GM12891 (cell line): ENCODE measurements at regions not wholly inside any gene's neighbourhood (a gene's known extent, or its start where the extent isn't known, plus 50 kb on each side); places are given as distances from the start of the nearest gene placed in this dataset.

ENCODE experiments used
- PAX5 ChIP-seq: IDR thresholded peaks from 2 replicates; pipeline ENCODE4 v1.6.1; 2011; ENCODE audit warnings: low read length, moderate library complexity, mild to moderate bottlenecking; ENCODE audit not compliant: insufficient read depth, severe bottlenecking
- POLR2AphosphoS5 ChIP-seq: IDR thresholded peaks from 2 replicates; pipeline ENCODE4 v1.6.1; 2011; ENCODE audit warnings: low read depth, low read length, control low read depth
- TAF1 ChIP-seq: IDR thresholded peaks from 2 replicates; pipeline ENCODE4 v1.6.1; 2011; ENCODE audit warnings: low read depth, low read length, control low read depth

DNA sequence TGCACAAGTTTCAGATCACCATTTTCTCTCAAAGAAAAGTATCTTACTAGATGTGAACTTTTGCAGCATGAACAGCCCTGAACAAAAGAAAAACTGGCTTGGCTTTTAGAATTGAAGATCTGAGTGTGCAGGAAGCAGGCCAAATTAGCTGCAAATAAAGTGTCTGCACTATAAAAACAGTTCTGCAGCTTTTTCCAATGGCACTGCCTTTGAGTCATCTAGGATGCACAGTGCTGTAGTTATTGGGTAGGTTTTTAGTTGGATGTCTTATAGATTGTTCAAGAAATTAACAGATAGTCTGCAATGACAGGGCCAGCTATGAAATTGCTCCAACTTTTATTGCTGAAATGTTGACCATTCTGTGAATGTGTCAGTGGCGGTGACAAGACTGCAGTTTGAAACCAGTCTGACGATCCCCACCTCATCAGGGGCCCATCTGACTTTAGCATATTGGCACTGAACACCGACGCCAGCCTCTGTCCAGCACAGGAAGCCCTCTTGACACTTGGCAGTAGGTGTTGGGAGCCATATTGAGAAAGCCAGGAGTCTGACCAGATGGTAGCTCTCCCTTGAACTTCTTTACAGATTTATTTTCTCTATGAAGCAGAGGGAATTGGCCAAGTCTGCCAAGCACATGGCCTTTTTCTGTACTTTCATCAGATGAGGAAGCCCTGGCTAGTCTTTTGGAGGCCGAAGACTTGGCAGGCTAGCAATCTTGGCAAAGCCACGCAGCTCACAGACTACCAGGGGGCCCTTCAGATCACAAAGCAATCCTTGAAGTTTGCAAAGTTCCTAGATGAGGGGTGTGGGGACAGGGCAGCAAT is 490.6 kb downstream of the NEBL start:
- TF ChIP-seq TAF1, result no peak
- TF ChIP-seq PAX5, result no peak
- TF ChIP-seq POLR2AphosphoS5, result no peak
